NB4 (cell line): ENCODE measurements at regions not wholly inside any gene's neighbourhood (a gene's known extent, or its start where the extent isn't known, plus 50 kb on each side); places are given as distances from the start of the nearest gene placed in this dataset.

Experiments used
- DNase-seq: peaks from one replicate; pipeline ENCODE4 v3.0.0; 2010; ENCODE audit warnings: low read depth
- H3K4me3 ChIP-seq: one replicate; pipeline ENCODE4 v1.5.1; 2011; ENCODE audit warnings: mild to moderate bottlenecking, low read depth, low read length, moderate library complexity
- CTCF ChIP-seq: IDR thresholded peaks from one replicate; pipeline ENCODE4 v1.5.1; 2012; ENCODE audit warnings: low read depth, low read length
- MAX ChIP-seq: IDR thresholded peaks from 2 replicates; pipeline ENCODE4 v1.6.1; 2011; ENCODE audit warnings: low read depth, low read length
- MYC ChIP-seq: IDR thresholded peaks from 2 replicates; pipeline ENCODE4 v1.6.1; 2011; ENCODE audit warnings: low read depth, low read length
- POLR2A ChIP-seq: IDR thresholded peaks from 2 replicates; pipeline ENCODE4 v1.6.1; 2011; ENCODE audit warnings: mild to moderate bottlenecking; ENCODE audit not compliant: insufficient read length; ENCODE audit errors: extremely low read depth

GRCh38 chr6:128631031-128631430, 110.6 kb upstream of the PTPRK start:
- H3K4me3 ChIP-seq, result no peak overlapping the region
- no peak for DNase-seq
- no peak for TF ChIP-seq CTCF
- TF ChIP-seq MAX, result no peak

- TF ChIP-seq MAX (no peak), CTCF (no peak), MYC (no peak), POLR2A (no peak)
- DNase-seq, result no peak
- H3K4me3 ChIP-seq, result no peak overlapping the region
Observed at GRCh38 chr6:128630213-128630612, 109.8 kb upstream of the PTPRK start.

GRCh38 chr6:128617285-128617684, 96.9 kb upstream of the PTPRK start:
- DNase-seq, result peak; percentile 39
- TF ChIP-seq POLR2A (no peak), CTCF (no peak), MAX (no peak)
- H3K4me3 ChIP-seq, result no peak overlapping the region

GRCh38 chr6:128616342-128616741, 95.9 kb upstream of the PTPRK start:
- no peak for DNase-seq
- no peak for TF ChIP-seq CTCF
- no peak for TF ChIP-seq MAX
- TF ChIP-seq POLR2A, result no peak
- TF ChIP-seq MYC, result no peak
- no peak overlapping the region for H3K4me3 ChIP-seq

GRCh38 chr6:128606611-128607010, 86.2 kb upstream of the PTPRK start:
- H3K4me3 ChIP-seq, result no peak overlapping the region
- no peak for DNase-seq

More at GRCh38 chr6:128606611-128607010, 86.2 kb upstream of the PTPRK start:
- TF ChIP-seq CTCF (no peak), POLR2A (no peak), MAX (no peak), MYC (no peak)
